Endothelial cell of umbilical vein (primary cell): ENCODE measurements at regions not wholly inside any gene's neighbourhood (a gene's known extent, or its start where the extent isn't known, plus 50 kb on each side); places are given as distances from the start of the nearest gene placed in this dataset.
A peak's percentile ranks its signal among the peaks of the same experiment; 100 is the strongest.

Source experiments
- BruUV-seq: library from RNA; stranded (reverse); fragments of 400-500 nt; replicated peaks from 2 replicates; lab custom pipeline; 2021; lab: Mats Ljungman, UMichigan
- CTCF ChIA-PET: fragments of 300-600, 350-600 bp; sonication (Branson Sonifier 250); formaldehyde crosslinking; loops from one replicate; lab custom pipeline; 2021; ENCODE audit warnings: antibody characterized with exemption, inconsistent platforms; lab: Charles Lee
- POLR2A ChIA-PET: fragments of 300-600, 350-600 bp; sonication (Branson Sonifier 250); formaldehyde crosslinking; loops from one replicate; lab custom pipeline; 2021; ENCODE audit warnings: antibody characterized with exemption, inconsistent platforms; lab: Charles Lee
- DNase-seq: peaks from one replicate; pipeline ENCODE4 v3.0.0-alpha.2; 2011; ENCODE audit warnings: low read depth, low spot score
- FAIRE-seq: peaks from 2 replicates; lab custom pipeline; 2011; peaks lifted over from hg19 to GRCh38; lab: Jason Lieb, UNC
- H2AFZ ChIP-seq: 2 replicates; pipeline ENCODE4 v1.6.0; 2012; ENCODE audit warnings: low read depth, low read length, control low read depth, inconsistent platforms
- H3K27ac ChIP-seq: 2 replicates; pipeline ENCODE4 v1.5.1; 2011; ENCODE audit warnings: low read depth, mild to moderate bottlenecking, control low read depth, low read length, moderate library complexity; ENCODE audit not compliant: insufficient read depth
- H3K27me3 ChIP-seq, 2 experiments: 2 replicates each; pipeline versions ENCODE4 v1.6.0 to v1.6.1; 2011; ENCODE audit warnings: low read length in 2 of 2, mixed read lengths in 1 of 2; ENCODE audit not compliant: control insufficient read depth in 2 of 2, insufficient read depth in 2 of 2
- H3K36me3 ChIP-seq, 2 experiments: 2 replicates in 1 of 2; 3 replicates in 1 of 2; pipeline ENCODE4 v1.5.1; 2011; ENCODE audit warnings: low read length in 2 of 2, mild to moderate bottlenecking in 1 of 2, moderate library complexity in 1 of 2; ENCODE audit not compliant: control insufficient read depth in 2 of 2, insufficient read depth in 2 of 2; ENCODE audit errors: extremely low read depth in 1 of 2
- H3K4me1 ChIP-seq: 3 replicates; pipeline ENCODE4 v1.5.1; 2011; ENCODE audit warnings: mild to moderate bottlenecking, low read length; ENCODE audit not compliant: control insufficient read depth, insufficient read depth; ENCODE audit errors: extremely low read depth
- H3K4me2 ChIP-seq: 2 replicates; pipeline ENCODE4 v1.6.1; 2011; ENCODE audit warnings: low read length, control low read depth, mixed read lengths; ENCODE audit not compliant: insufficient read depth
- H3K4me3 ChIP-seq, 3 experiments: fragments of 200-600 bp in 1 of 3; sonication (generic), shearing (Covaris generic) in 1 of 3; replicated peaks in 1 of 3; 2 replicates each; pipeline ENCODE4 v1.5.1; 2011 to 2016; ENCODE audit warnings: control low read depth in 3 of 3, low read length in 3 of 3, mild to moderate bottlenecking in 2 of 3, inconsistent platforms in 1 of 3, low read depth in 1 of 3, moderate library complexity in 1 of 3; ENCODE audit not compliant: insufficient read depth in 1 of 3
- H3K79me2 ChIP-seq: 2 replicates; pipeline ENCODE4 v1.6.0; 2012; ENCODE audit warnings: low read length, inconsistent platforms; ENCODE audit not compliant: control insufficient read depth, insufficient read depth
- H3K9ac ChIP-seq: replicated peaks from 2 replicates; pipeline ENCODE3; 2011; ENCODE audit warnings: low read length, control low read depth; ENCODE audit not compliant: insufficient read depth; ENCODE audit errors: extremely low read depth
- H3K9me1 ChIP-seq: replicated peaks from 3 replicates; pipeline ENCODE4 v1.6.0; 2011; ENCODE audit warnings: mild to moderate bottlenecking, low read length; ENCODE audit not compliant: control insufficient read depth, insufficient read depth; ENCODE audit errors: extremely low read depth
- H3K9me3 ChIP-seq: replicated peaks from 2 replicates; pipeline ENCODE4 v1.5.1; 2012; ENCODE audit warnings: low read length, inconsistent platforms; ENCODE audit not compliant: control insufficient read depth, insufficient read depth
- H4K20me1 ChIP-seq: replicated peaks from 2 replicates; pipeline ENCODE3; 2011; ENCODE audit warnings: mild to moderate bottlenecking, low read length; ENCODE audit not compliant: control insufficient read depth, insufficient read depth; ENCODE audit errors: extremely low read depth
- EZH2 ChIP-seq: IDR thresholded peaks from 2 replicates; pipeline ENCODE4 v1.6.1; 2012; ENCODE audit warnings: borderline replicate concordance, low read depth, mild to moderate bottlenecking, moderate library complexity, low read length, inconsistent platforms; ENCODE audit not compliant: severe bottlenecking
- FOS ChIP-seq: IDR thresholded peaks from 2 replicates; pipeline ENCODE4 v1.6.1; 2011; ENCODE audit warnings: mild to moderate bottlenecking, low read length, moderate library complexity, borderline replicate concordance; ENCODE audit not compliant: insufficient read depth
- POLR2A ChIP-seq: IDR thresholded peaks from 2 replicates; pipeline ENCODE4 v1.6.1; 2012; ENCODE audit warnings: low read depth, mild to moderate bottlenecking, control low read depth, low read length
- POLR2AphosphoS5 ChIP-seq: IDR thresholded peaks from 2 replicates; pipeline ENCODE4 v1.6.1; 2012; ENCODE audit warnings: low read depth, mild to moderate bottlenecking, control low read depth, low read length, moderate library complexity; ENCODE audit not compliant: insufficient read depth
- dilution Hi-C: fragments of 300-500 bp; cut with MboI; formaldehyde crosslinking; loops from one replicate; pipeline ENCODE4 v1.15.0; 2019; ENCODE audit warnings: low sequenced_read_pairs; ENCODE audit not compliant: extremely low pct_ligation_motif_present
- intact Hi-C: fragments of 100-400 bp; cut with micrococcal nuclease; formaldehyde crosslinking; loops from one replicate; pipeline ENCODE4 v1.10.0; 2022
- TF ChIP-seq, protein P1 (sequence below), 2 donors: IDR thresholded peaks; 1 replicate in 1 of 2; 2 replicates in 1 of 2; pipeline ENCODE4 v1.5.1; 2011; ENCODE audit warnings: low read length in 2 of 2, mild to moderate bottlenecking in 2 of 2, moderate library complexity in 2 of 2, control low read depth in 1 of 2, inconsistent platforms in 1 of 2, low read depth in 1 of 2; ENCODE audit not compliant: insufficient read depth in 1 of 2; ENCODE audit errors: extremely low read depth in 1 of 2

DNA sequence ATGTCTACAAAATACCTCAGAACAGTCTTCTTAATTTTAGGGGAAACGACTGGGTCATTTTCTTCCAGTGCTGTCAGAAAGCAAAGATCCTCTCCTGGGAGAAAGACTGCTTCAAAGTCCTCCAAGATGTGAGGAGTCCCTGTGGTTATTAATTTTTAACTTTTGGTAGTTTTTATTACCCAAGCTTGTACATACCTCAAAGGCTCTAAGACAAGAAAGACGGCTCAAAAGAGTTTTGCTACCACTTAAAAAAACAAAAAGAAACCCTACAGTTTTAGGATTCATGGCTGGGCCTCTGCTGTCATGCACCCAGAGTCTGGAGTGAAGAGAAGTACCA is 56.1 kb upstream of the APCDD1L start:
- H3K79me2 ChIP-seq = no peaks in the 10 kb centered on the region
- H3K4me1 ChIP-seq = no peaks in the 10 kb centered on the region
- no TSS peak for BruUV-seq
- H3K4me2 ChIP-seq = no peak overlapping the region
- H2AFZ ChIP-seq = no peak overlapping the region
- CTCF ChIA-PET = no interaction called here
- no peak overlapping the region for H3K27ac ChIP-seq
- DNase-seq (no peak), FAIRE-seq (peak; percentile 28)
- H3K36me3 ChIP-seq = no peaks in the 10 kb centered on the region
- no peaks in the 10 kb centered on the region for H4K20me1 ChIP-seq
- no peaks in the 10 kb centered on the region for H3K27me3 ChIP-seq
- TF ChIP-seq, protein P1, sequence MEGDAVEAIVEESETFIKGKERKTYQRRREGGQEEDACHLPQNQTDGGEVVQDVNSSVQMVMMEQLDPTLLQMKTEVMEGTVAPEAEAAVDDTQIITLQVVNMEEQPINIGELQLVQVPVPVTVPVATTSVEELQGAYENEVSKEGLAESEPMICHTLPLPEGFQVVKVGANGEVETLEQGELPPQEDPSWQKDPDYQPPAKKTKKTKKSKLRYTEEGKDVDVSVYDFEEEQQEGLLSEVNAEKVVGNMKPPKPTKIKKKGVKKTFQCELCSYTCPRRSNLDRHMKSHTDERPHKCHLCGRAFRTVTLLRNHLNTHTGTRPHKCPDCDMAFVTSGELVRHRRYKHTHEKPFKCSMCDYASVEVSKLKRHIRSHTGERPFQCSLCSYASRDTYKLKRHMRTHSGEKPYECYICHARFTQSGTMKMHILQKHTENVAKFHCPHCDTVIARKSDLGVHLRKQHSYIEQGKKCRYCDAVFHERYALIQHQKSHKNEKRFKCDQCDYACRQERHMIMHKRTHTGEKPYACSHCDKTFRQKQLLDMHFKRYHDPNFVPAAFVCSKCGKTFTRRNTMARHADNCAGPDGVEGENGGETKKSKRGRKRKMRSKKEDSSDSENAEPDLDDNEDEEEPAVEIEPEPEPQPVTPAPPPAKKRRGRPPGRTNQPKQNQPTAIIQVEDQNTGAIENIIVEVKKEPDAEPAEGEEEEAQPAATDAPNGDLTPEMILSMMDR (IDR thresholded peaks at IDR 0.05; ENCODE audit: extremely low read depth in 1 of 2, insufficient read depth in 1 of 2, low read depth in 1 of 2, low read length in 2 of 2) = no peak
- H3K9ac ChIP-seq = no peak overlapping the region
- POLR2A ChIA-PET = no interaction called here
- intact Hi-C loops (no loop called here), dilution Hi-C loops (no loop called here)
- H3K9me1 ChIP-seq = no peaks in the 10 kb centered on the region
- no peaks in the 10 kb centered on the region for H3K9me3 ChIP-seq
- H3K4me3 ChIP-seq = no peak overlapping the region

- CTCF ChIA-PET = no interaction called here
- Histone ChIP-seq H3K9me3 (no peaks in the 10 kb centered on the region), H3K4me1 (no peaks in the 10 kb centered on the region), H3K4me3 (no peak overlapping the region), H3K27ac (no peak overlapping the region), H4K20me1 (no peaks in the 10 kb centered on the region), H2AFZ (no peak overlapping the region), H3K36me3 (no peaks in the 10 kb centered on the region), H3K79me2 (no peaks in the 10 kb centered on the region), H3K9ac (no peak overlapping the region), H3K4me2 (no peak overlapping the region), H3K27me3 (no peaks in the 10 kb centered on the region), H3K9me1 (no peaks in the 10 kb centered on the region)
- no peak for TF ChIP-seq POLR2A
- no peak for TF ChIP-seq EZH2
- TF ChIP-seq POLR2AphosphoS5 = no peak
- no peak for TF ChIP-seq FOS
- dilution Hi-C loops = no loop called here
- DNase-seq = no peak
- FAIRE-seq = no peak
- no TSS peak for BruUV-seq
- POLR2A ChIA-PET = no interaction called here
- intact Hi-C loops = no loop called here
Observed at GRCh38 chr20:58570204-58570859, 55.1 kb upstream of the APCDD1L start.
